H1 (cell line): ENCODE measurements at regions not wholly inside any gene's neighbourhood (a gene's known extent, or its start where the extent isn't known, plus 50 kb on each side); places are given as distances from the start of the nearest gene placed in this dataset.

Source experiments
- CTCF ChIA-PET: fragments of 300-600 bp; sonication (Branson Sonifier 250); formaldehyde crosslinking; loops from one replicate; lab custom pipeline; 2021; ENCODE audit not compliant: partially characterized antibody; lab: Charles Lee
- POLR2A ChIA-PET: fragments of 300-600 bp; sonication (Branson Sonifier 250); formaldehyde crosslinking; loops from one replicate; lab custom pipeline; 2021; ENCODE audit warnings: inconsistent platforms; ENCODE audit not compliant: partially characterized antibody; lab: Charles Lee
- DNase-seq, 2 experiments: peaks; one replicate each; pipeline versions ENCODE4 v3.0.0 to v3.0.0-alpha.2; 2010 to 2022; ENCODE audit warnings: low spot score in 2 of 2, low read depth in 1 of 2, mixed read lengths in 1 of 2
- FAIRE-seq: peaks from 2 replicates; lab custom pipeline; 2011; peaks lifted over from hg19 to GRCh38; lab: Jason Lieb, UNC
- H2AFZ ChIP-seq: 2 replicates; pipeline ENCODE4 v1.8.1; 2012; ENCODE audit warnings: low read length, inconsistent platforms
- H2AK5ac ChIP-seq: 2 replicates; pipeline ENCODE4 v1.6.1; 2013; ENCODE audit warnings: low read depth, low read length
- H2BK120ac ChIP-seq: replicated peaks from 2 replicates; pipeline ENCODE3; 2013; ENCODE audit warnings: low read depth, low read length, inconsistent platforms
- H2BK12ac ChIP-seq: 2 replicates; pipeline ENCODE4 v1.6.1; 2013; ENCODE audit warnings: low read depth, low read length
- H2BK15ac ChIP-seq: 2 replicates; pipeline ENCODE4 v1.6.1; 2013; ENCODE audit warnings: low read length
- H2BK20ac ChIP-seq: 2 replicates; pipeline ENCODE4 v1.6.1; 2013; ENCODE audit warnings: low read length
- H2BK5ac ChIP-seq: 2 replicates; pipeline ENCODE4 v1.6.1; 2013; ENCODE audit warnings: low read depth, low read length
- H3K14ac ChIP-seq: 2 replicates; pipeline ENCODE4 v1.6.1; 2013; ENCODE audit warnings: inconsistent platforms; ENCODE audit not compliant: insufficient read length
- H3K18ac ChIP-seq: 2 replicates; pipeline ENCODE4 v1.6.1; 2013; ENCODE audit warnings: low read length; ENCODE audit errors: extremely low read depth
- H3K23ac ChIP-seq: 2 replicates; pipeline ENCODE4 v1.6.1; 2013; ENCODE audit warnings: inconsistent platforms; ENCODE audit not compliant: insufficient read length
- H3K23me2 ChIP-seq: 2 replicates; pipeline ENCODE4 v1.6.1; 2013; ENCODE audit warnings: low read depth, low read length
- H3K27ac ChIP-seq: 2 replicates; pipeline ENCODE4 v1.6.1; 2011; ENCODE audit warnings: low read depth, low read length, inconsistent platforms
- H3K27me3 ChIP-seq, 4 experiments: replicated peaks in 1 of 4; 1 replicate in 1 of 4; 2 replicates in 3 of 4; pipeline versions ENCODE4 v1.6.1 to v1.8.1; 2011 to 2013; ENCODE audit warnings: low read length in 3 of 4, mild to moderate bottlenecking in 3 of 4, inconsistent platforms in 2 of 4, mixed read lengths in 2 of 4, moderate library complexity in 1 of 4; ENCODE audit not compliant: control insufficient read depth in 3 of 4, insufficient read depth in 3 of 4; ENCODE audit errors: extremely low read depth in 1 of 4
- H3K36me3 ChIP-seq, 4 experiments: 2 replicates each; pipeline versions ENCODE4 v1.6.1 to v1.8.1; 2011 to 2013; ENCODE audit warnings: mild to moderate bottlenecking in 4 of 4, low read length in 3 of 4, moderate library complexity in 2 of 4, control low read depth in 1 of 4, inconsistent platforms in 1 of 4; ENCODE audit not compliant: insufficient read depth in 4 of 4, control insufficient read depth in 2 of 4
- H3K4ac ChIP-seq: replicated peaks from 2 replicates; pipeline ENCODE3; 2013; ENCODE audit warnings: low read length, low read depth, mixed read lengths, inconsistent platforms; ENCODE audit not compliant: insufficient read length
- H3K4me1 ChIP-seq, 4 experiments: replicated peaks in 1 of 4; 1 replicate in 1 of 4; 2 replicates in 3 of 4; pipeline versions ENCODE4 v1.6.1 to v1.8.1; 2011 to 2013; ENCODE audit warnings: low read length in 3 of 4, inconsistent platforms in 2 of 4, mixed read lengths in 1 of 4; ENCODE audit not compliant: insufficient read depth in 4 of 4, control insufficient read depth in 3 of 4
- H3K4me2 ChIP-seq, 2 experiments: 2 replicates each; pipeline versions ENCODE4 v1.6.1 to v1.8.1; 2011 to 2013; ENCODE audit warnings: low read depth in 2 of 2, low read length in 2 of 2, control low read depth in 1 of 2, inconsistent platforms in 1 of 2, mild to moderate bottlenecking in 1 of 2; ENCODE audit not compliant: insufficient read depth in 1 of 2
- H3K4me3 ChIP-seq, 4 experiments: fragments of 200-600, 300-600 bp in 1 of 4; sonication (generic), shearing (Covaris generic), sonication (Bioruptor Twin) in 1 of 4; 2 replicates each; pipeline versions ENCODE4 v1.5.1 to v1.8.1; 2011 to 2016; ENCODE audit warnings: low read length in 4 of 4, low read depth in 3 of 4, control low read depth in 2 of 4, inconsistent platforms in 2 of 4, mild to moderate bottlenecking in 2 of 4, mixed read lengths in 1 of 4, moderate library complexity in 1 of 4; ENCODE audit not compliant: insufficient read depth in 2 of 4; ENCODE audit errors: extremely low read depth in 1 of 4
- H3K56ac ChIP-seq: replicated peaks from 2 replicates; pipeline ENCODE3; 2013; ENCODE audit warnings: low read depth, mild to moderate bottlenecking, mixed read lengths, low read length, inconsistent platforms; ENCODE audit not compliant: insufficient read length
- H3K79me1 ChIP-seq: 2 replicates; pipeline ENCODE4 v1.6.1; 2013; ENCODE audit warnings: low read depth, low read length, control low read depth
- H3K79me2 ChIP-seq, 2 experiments: 2 replicates each; pipeline versions ENCODE4 v1.6.1 to v1.8.1; 2012 to 2013; ENCODE audit warnings: low read length in 2 of 2, mild to moderate bottlenecking in 2 of 2, inconsistent platforms in 1 of 2; ENCODE audit not compliant: insufficient read depth in 2 of 2, control insufficient read depth in 1 of 2
- H3K9ac ChIP-seq, 4 experiments: replicated peaks in 1 of 4; 1 replicate in 1 of 4; 2 replicates in 3 of 4; pipeline versions ENCODE4 v1.6.1 to v1.8.1; 2011 to 2013; ENCODE audit warnings: low read depth in 3 of 4, low read length in 3 of 4, control low read depth in 2 of 4, mild to moderate bottlenecking in 2 of 4, moderate library complexity in 2 of 4, inconsistent platforms in 1 of 4; ENCODE audit errors: extremely low read depth in 1 of 4
- H3K9me3 ChIP-seq, 2 experiments: 2 replicates each; pipeline versions ENCODE4 v1.6.1 to v1.8.1; 2012 to 2013; ENCODE audit warnings: mild to moderate bottlenecking in 2 of 2, moderate library complexity in 2 of 2, control low read depth in 1 of 2, inconsistent platforms in 1 of 2, low read depth in 1 of 2, low read length in 1 of 2, mixed read lengths in 1 of 2; ENCODE audit not compliant: insufficient read depth in 2 of 2
- H4K20me1 ChIP-seq, 2 experiments: replicated peaks in 1 of 2; 2 replicates each; pipeline versions ENCODE3 to v1.8.1; 2011 to 2013; ENCODE audit warnings: inconsistent platforms in 2 of 2, low read length in 2 of 2, mild to moderate bottlenecking in 1 of 2; ENCODE audit not compliant: insufficient read depth in 2 of 2, control insufficient read depth in 1 of 2
- H4K5ac ChIP-seq: 2 replicates; pipeline ENCODE4 v1.6.1; 2013; ENCODE audit warnings: low read length, low read depth, mixed read lengths, inconsistent platforms; ENCODE audit not compliant: insufficient read length
- H4K8ac ChIP-seq: 2 replicates; pipeline ENCODE4 v1.8.0; 2013; ENCODE audit warnings: mild to moderate bottlenecking, moderate library complexity, low read length, inconsistent platforms; ENCODE audit not compliant: insufficient read depth; ENCODE audit errors: extremely low read depth
- H4K91ac ChIP-seq: replicated peaks from 2 replicates; pipeline ENCODE3; 2013; ENCODE audit warnings: low read length, mixed read lengths, inconsistent platforms; ENCODE audit not compliant: insufficient read length
- ATF2 ChIP-seq: IDR thresholded peaks from 2 replicates; pipeline ENCODE4 v1.6.1; 2012; ENCODE audit warnings: low read length, inconsistent platforms
- FOSL1 ChIP-seq: IDR thresholded peaks from 2 replicates; pipeline ENCODE4 v1.6.1; 2011; ENCODE audit warnings: mild to moderate bottlenecking, low read depth, low read length, moderate library complexity; ENCODE audit not compliant: insufficient read depth
- HDAC6 ChIP-seq: IDR thresholded peaks from one replicate; pipeline ENCODE4 v1.7.1; 2012; ENCODE audit warnings: low read depth, mild to moderate bottlenecking, inconsistent platforms, low read length, moderate library complexity
- KDM4A ChIP-seq: IDR thresholded peaks from one replicate; pipeline ENCODE4 v1.7.1; 2012; ENCODE audit warnings: low read depth, mild to moderate bottlenecking, moderate library complexity, low read length, inconsistent platforms; ENCODE audit not compliant: severe bottlenecking
- POLR2AphosphoS5 ChIP-seq: IDR thresholded peaks from 2 replicates; pipeline ENCODE4 v1.6.1; 2011; ENCODE audit warnings: low read depth, low read length
- RBBP5 ChIP-seq: IDR thresholded peaks from 2 replicates; pipeline ENCODE4 v1.7.1; 2012; ENCODE audit warnings: low read depth, mild to moderate bottlenecking, inconsistent platforms, low read length, moderate library complexity, borderline replicate concordance
- RXRA ChIP-seq: IDR thresholded peaks from 2 replicates; pipeline ENCODE4 v1.6.1; 2011; ENCODE audit warnings: low read depth, mild to moderate bottlenecking, low read length, moderate library complexity; ENCODE audit not compliant: insufficient read depth
- SAP30 ChIP-seq: fragments of 300-600 bp; sonication (generic); IDR thresholded peaks from 2 replicates; pipeline ENCODE4 v1.7.1; 2012; ENCODE audit warnings: low read length, moderate library complexity, mild to moderate bottlenecking, inconsistent platforms; ENCODE audit not compliant: insufficient read depth, insufficient replicate concordance
- SRF ChIP-seq: IDR thresholded peaks from 2 replicates; pipeline ENCODE4 v1.6.1; 2011; ENCODE audit warnings: mild to moderate bottlenecking, low read depth, low read length, moderate library complexity
- WGBS, 2 experiments: shearing (Covaris generic) in 1 of 2; methylation state at CpG; one replicate each; pipeline versions ENCODE4 v1.1.6 to v1.1.7; 2013 to 2015; ENCODE audit warnings: low lambda C conversion rate in 2 of 2, mixed read lengths in 2 of 2, inconsistent platforms in 1 of 2, low coverage in 1 of 2, missing lambda C conversion rate in 1 of 2; ENCODE audit not compliant: insufficient replicate concordance in 2 of 2, insufficient coverage in 1 of 2, insufficient read length in 1 of 2; ENCODE audit errors: extremely low coverage in 1 of 2, missing lambda C conversion rate in 1 of 2; 5-methylcytosine and 5-hydroxymethylcytosine counted together

- no peaks in the 10 kb centered on the region for H3K36me3 ChIP-seq
- FAIRE-seq, result no peak
Measured at GRCh38 chr16:87077750-87078127, 239.5 kb downstream of the C16orf95 start.

More at GRCh38 chr16:87077750-87078127, 239.5 kb downstream of the C16orf95 start:
- Histone ChIP-seq H2AK5ac (no peak overlapping the region), H3K9ac (no peak overlapping the region), H2BK5ac (no peak overlapping the region), H3K23ac (no peak overlapping the region), H2BK12ac (no peak overlapping the region), H2BK120ac (no peak overlapping the region), H3K9me3 (peaks cover 11 to 22% of the 10 kb centered on the region in 2 experiments), H3K27me3 (no peaks in the 10 kb centered on the region), H2BK20ac (no peak overlapping the region), H3K18ac (no peak overlapping the region), H3K23me2 (no peaks in the 10 kb centered on the region), H4K20me1 (peaks cover 0 to 2% of the 10 kb centered on the region in 2 experiments), H4K91ac (no peak overlapping the region)
- DNase-seq, result no peak
- 90% methylated on average over 5 of the region's 5 CpGs; no CpG with 5 or more reads in 1 of the 2 experiments for WGBS, 2 experiments
- TF ChIP-seq POLR2AphosphoS5, result no peak
- no peak for TF ChIP-seq HDAC6
- TF ChIP-seq KDM4A, result no peak
- TF ChIP-seq SRF, result no peak
- no peak for TF ChIP-seq RXRA
- TF ChIP-seq ATF2, result no peak
- TF ChIP-seq RBBP5, result no peak
- no peak for TF ChIP-seq SAP30
- TF ChIP-seq FOSL1, result no peak
- TF ChIP-seq, all 59 proteins: peak for 0
- no peaks in the 10 kb centered on the region; a peak in 2 of 7 replicates for H3K4me1 ChIP-seq
- no peak overlapping the region for H4K8ac ChIP-seq
- no peak overlapping the region for H3K4ac ChIP-seq
- H3K4me2 ChIP-seq, result no peak overlapping the region
- no peak overlapping the region for H2BK15ac ChIP-seq
- H3K14ac ChIP-seq, result no peak overlapping the region
- ChIA-PET CTCF (interaction anchor here (0.6 to 7.4 kb wide), 29 partner anchors 9 to 515 kb away, joined by 3 to 48 read pairs (median 3); no protein-coding TSS in a partner anchor), POLR2A (no interaction called here)
- H3K27ac ChIP-seq, result no peak overlapping the region
- H4K5ac ChIP-seq, result no peak overlapping the region
- H3K4me3 ChIP-seq, result no peak overlapping the region
- H3K56ac ChIP-seq, result no peak overlapping the region
- H2AFZ ChIP-seq, result no peak overlapping the region
- H3K79me2 ChIP-seq, result no peaks in the 10 kb centered on the region
- no peaks in the 10 kb centered on the region for H3K79me1 ChIP-seq
